GM23248 (cell line): ENCODE measurements at regions not wholly inside any gene's neighbourhood (a gene's known extent, or its start where the extent isn't known, plus 50 kb on each side); places are given as distances from the start of the nearest gene placed in this dataset.

Experiments used
- DNase-seq: peaks from one replicate; pipeline ENCODE4 v3.0.0-alpha.2; 2015
- H2AFZ ChIP-seq: fragments of 200-600 bp; sonication (generic); 2 replicates; pipeline ENCODE4 v1.6.1; 2016; ENCODE audit warnings: antibody characterized with exemption
- H3F3A ChIP-seq: fragments of 200-600 bp; sonication (generic); 2 replicates; pipeline ENCODE4 v1.6.1; 2016; ENCODE audit warnings: mild to moderate bottlenecking, antibody characterized with exemption, mixed run types; ENCODE audit not compliant: insufficient read depth
- H3K27ac ChIP-seq: fragments of 200-600 bp; sonication (generic); 2 replicates; pipeline ENCODE4 v1.5.1; 2016; ENCODE audit warnings: mild to moderate bottlenecking
- H3K27me3 ChIP-seq: fragments of 200-600 bp; sonication (generic); replicated peaks from 2 replicates; pipeline ENCODE4 v1.6.1; 2016; ENCODE audit warnings: mild to moderate bottlenecking; ENCODE audit not compliant: insufficient read depth
- H3K36me3 ChIP-seq: fragments of 200-600 bp; sonication (generic); 2 replicates; pipeline ENCODE4 v1.6.1; 2016; ENCODE audit warnings: low read depth, mild to moderate bottlenecking
- H3K4me1 ChIP-seq: fragments of 200-600 bp; sonication (generic); 2 replicates; pipeline ENCODE4 v1.6.1; 2016; ENCODE audit warnings: mild to moderate bottlenecking; ENCODE audit not compliant: insufficient read depth
- H3K4me2 ChIP-seq: fragments of 200-600 bp; sonication (generic); one replicate; pipeline ENCODE4 v1.6.1; 2016; ENCODE audit warnings: mild to moderate bottlenecking; ENCODE audit not compliant: unreplicated experiment
- H3K4me3 ChIP-seq: fragments of 200-600 bp; sonication (generic); 2 replicates; pipeline ENCODE4 v1.5.1; 2016; ENCODE audit warnings: mild to moderate bottlenecking
- H3K79me2 ChIP-seq: fragments of 200-600 bp; sonication (generic); 2 replicates; pipeline ENCODE4 v1.6.1; 2016; ENCODE audit warnings: mild to moderate bottlenecking; ENCODE audit not compliant: insufficient read depth
- H3K9ac ChIP-seq: fragments of 200-600 bp; sonication (generic); 2 replicates; pipeline ENCODE4 v1.6.1; 2016; ENCODE audit warnings: mild to moderate bottlenecking
- H3K9me2 ChIP-seq: fragments of 200-600 bp; sonication (generic); 2 replicates; pipeline ENCODE4 v1.6.1; 2016; ENCODE audit warnings: mixed run types, mild to moderate bottlenecking, moderate library complexity; ENCODE audit not compliant: insufficient read depth
- H3K9me3 ChIP-seq: fragments of 200-600 bp; sonication (generic); one replicate; pipeline ENCODE4 v1.6.1; 2017; ENCODE audit warnings: low read depth
- H4K20me1 ChIP-seq: fragments of 200-600 bp; sonication (generic); 2 replicates; pipeline ENCODE4 v1.6.0; 2016; ENCODE audit not compliant: insufficient read depth
- EZH2 ChIP-seq: fragments of 200-600 bp; sonication (generic); IDR thresholded peaks from 2 replicates; pipeline ENCODE4 v1.6.1; 2018; ENCODE audit warnings: antibody characterized with exemption, mild to moderate bottlenecking; ENCODE audit not compliant: insufficient read depth, poor library complexity, severe bottlenecking
- EZH2phosphoT487 ChIP-seq: fragments of 200-600 bp; sonication (generic); IDR thresholded peaks from 2 replicates; pipeline ENCODE4 v1.6.1; 2018; ENCODE audit warnings: antibody characterized with exemption, moderate library complexity, mild to moderate bottlenecking, low read depth; ENCODE audit not compliant: insufficient read depth
- WGBS, 2 experiments: methylation state at CpG; one replicate each; pipeline ENCODE4 v1.1.6; 2015 to 2017; ENCODE audit warnings: low lambda C conversion rate in 2 of 2, low coverage in 1 of 2; ENCODE audit errors: missing lambda C conversion rate in 2 of 2; 5-methylcytosine and 5-hydroxymethylcytosine counted together
- in situ Hi-C: fragments of 300-500 bp; cut with MboI; formaldehyde crosslinking; loops from 2 replicates; pipeline ENCODE4 v1.15.0; 2020

- no peaks in the 10 kb centered on the region for H3K79me2 ChIP-seq
- in situ Hi-C loops: no loop called here
- peak; percentile 31 for DNase-seq
Measured at GRCh38 chr2:15092691-15093090, 460.2 kb downstream of the LRATD1 start.

DNA sequence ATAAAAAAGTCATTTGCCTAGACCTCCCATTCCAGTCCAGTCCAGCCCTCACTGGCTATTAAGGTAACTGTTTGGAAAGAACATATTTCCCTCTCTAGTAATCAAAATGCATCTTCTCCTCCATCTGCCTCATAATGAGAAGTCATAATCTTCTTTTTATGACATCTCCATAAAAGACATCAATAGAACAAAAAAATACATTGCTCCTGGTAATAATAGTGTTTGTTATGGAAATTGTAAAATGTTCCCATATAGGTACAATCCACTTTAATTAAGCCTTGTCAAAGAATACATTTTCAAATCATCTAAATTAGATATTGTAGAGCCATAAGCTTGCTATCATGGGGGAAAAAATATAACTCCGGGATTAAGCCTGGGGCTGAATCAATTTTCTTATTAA is 461.6 kb downstream of the LRATD1 start:
- TF ChIP-seq EZH2phosphoT487: no peak
- TF ChIP-seq EZH2: no peak
- Histone ChIP-seq H3K4me2 (no peak overlapping the region), H2AFZ (no peak overlapping the region), H3K9ac (no peak overlapping the region), H3K4me3 (no peak overlapping the region), H3K9me2 (no peaks in the 10 kb centered on the region), H3K79me2 (no peaks in the 10 kb centered on the region), H3K9me3 (no peaks in the 10 kb centered on the region), H3K36me3 (no peaks in the 10 kb centered on the region), H3K27ac (no peak overlapping the region), H3K4me1 (no peaks in the 10 kb centered on the region), H4K20me1 (no peaks in the 10 kb centered on the region), H3F3A (no peaks in the 10 kb centered on the region), H3K27me3 (no peaks in the 10 kb centered on the region)
- WGBS, 2 experiments: 52% methylated on average over 1 of the region's 1 CpG
- no peak for DNase-seq
- in situ Hi-C loops: no loop called here

More at GRCh38 chr2:15092691-15093090, 460.2 kb downstream of the LRATD1 start:
- H4K20me1 ChIP-seq: no peaks in the 10 kb centered on the region
- H3K9me3 ChIP-seq: no peaks in the 10 kb centered on the region
- H3K4me1 ChIP-seq: no peaks in the 10 kb centered on the region
- no peak overlapping the region for H3K27ac ChIP-seq
- no peak overlapping the region for H2AFZ ChIP-seq
- TF ChIP-seq EZH2 (no peak), EZH2phosphoT487 (no peak)
- H3K4me2 ChIP-seq: no peak overlapping the region
- H3K27me3 ChIP-seq: no peaks in the 10 kb centered on the region
- no peaks in the 10 kb centered on the region for H3F3A ChIP-seq
- H3K9ac ChIP-seq: no peak overlapping the region
- no peaks in the 10 kb centered on the region for H3K9me2 ChIP-seq
- no peak overlapping the region for H3K4me3 ChIP-seq
- WGBS, 2 experiments: 11 to 12% methylated on average over 6 of the region's 6 CpGs
- H3K36me3 ChIP-seq: no peaks in the 10 kb centered on the region

GRCh38 chr2:15096873-15097272 is 464.3 kb downstream of the NBAS start:
- DNase-seq: no peak
- no peak overlapping the region for H2AFZ ChIP-seq

DNA sequence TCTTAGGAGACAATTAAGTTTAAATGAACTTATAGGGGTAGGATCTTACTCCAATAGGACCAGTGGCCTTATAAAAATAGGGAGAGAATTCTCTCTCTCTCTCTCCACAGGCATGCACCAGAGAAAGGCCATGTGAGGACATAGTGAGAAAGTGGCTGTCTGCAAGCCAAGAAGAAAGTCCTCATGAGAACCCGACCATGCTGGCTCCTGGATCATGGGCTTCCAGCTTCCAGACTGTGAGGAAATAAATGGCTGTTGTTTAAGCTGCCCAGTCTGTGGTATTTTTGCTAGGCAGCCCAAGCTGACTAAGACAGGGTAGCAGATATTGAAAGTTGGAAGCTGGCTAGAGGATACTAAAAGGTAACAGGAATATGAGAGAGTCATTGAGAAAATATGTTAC is 454.0 kb downstream of the NBAS start:
- Histone ChIP-seq H2AFZ (no peak overlapping the region), H3K27ac (no peak overlapping the region), H3F3A (no peaks in the 10 kb centered on the region), H3K4me3 (no peak overlapping the region), H3K9me3 (no peaks in the 10 kb centered on the region), H3K9ac (no peak overlapping the region), H3K4me2 (no peak overlapping the region), H3K36me3 (no peaks in the 10 kb centered on the region), H3K9me2 (no peaks in the 10 kb centered on the region), H4K20me1 (no peaks in the 10 kb centered on the region), H3K4me1 (no peaks in the 10 kb centered on the region), H3K27me3 (no peaks in the 10 kb centered on the region), H3K79me2 (no peaks in the 10 kb centered on the region)
- WGBS, 2 experiments: 0% methylated on average over 1 of the region's 1 CpG
- TF ChIP-seq EZH2 (no peak), EZH2phosphoT487 (no peak)
- DNase-seq: peak; percentile 17
- in situ Hi-C loops: no loop called here

More at GRCh38 chr2:15096873-15097272, 464.3 kb downstream of the NBAS start:
- Histone ChIP-seq H3K4me2 (no peak overlapping the region), H3K27ac (no peak overlapping the region), H3K9ac (no peak overlapping the region), H3K9me3 (no peaks in the 10 kb centered on the region), H3K36me3 (no peaks in the 10 kb centered on the region), H3K27me3 (no peaks in the 10 kb centered on the region), H3K4me3 (no peak overlapping the region), H3F3A (no peaks in the 10 kb centered on the region), H3K79me2 (no peaks in the 10 kb centered on the region), H3K9me2 (no peaks in the 10 kb centered on the region), H4K20me1 (no peaks in the 10 kb centered on the region), H3K4me1 (no peaks in the 10 kb centered on the region)
- TF ChIP-seq EZH2phosphoT487 (no peak), EZH2 (no peak)
- in situ Hi-C loops: no loop called here

- Histone ChIP-seq H3K9me3 (no peaks in the 10 kb centered on the region), H3K4me2 (no peak overlapping the region), H3K79me2 (no peaks in the 10 kb centered on the region), H3K36me3 (no peaks in the 10 kb centered on the region), H2AFZ (no peak overlapping the region), H3K9me2 (no peaks in the 10 kb centered on the region), H3F3A (no peaks in the 10 kb centered on the region), H3K9ac (no peak overlapping the region), H4K20me1 (no peaks in the 10 kb centered on the region), H3K27me3 (no peaks in the 10 kb centered on the region), H3K4me3 (no peak overlapping the region), H3K4me1 (no peaks in the 10 kb centered on the region), H3K27ac (no peak overlapping the region)
- DNase-seq: no peak
- 72 to 76% methylated on average over 1 of the region's 1 CpG for WGBS, 2 experiments
- TF ChIP-seq EZH2 (no peak), EZH2phosphoT487 (no peak)
- in situ Hi-C loops: no loop called here
Measured at GRCh38 chr2:15111718-15112117, 449.4 kb downstream of the NBAS start.
